HEK293 (cell line): ENCODE measurements at regions not wholly inside any gene's neighbourhood (a gene's known extent, or its start where the extent isn't known, plus 50 kb on each side); places are given as distances from the start of the nearest gene placed in this dataset.

ENCODE experiments used
- CTCF ChIA-PET: fragments of 350-600 bp; formaldehyde crosslinking; extraction: SDS; loops from one replicate; lab custom pipeline; 2021; ENCODE audit warnings: antibody characterized with exemption; lab: Yijun Ruan, JAX
- POLR2A ChIA-PET: fragments of 300-600 bp; formaldehyde crosslinking; extraction: SDS; loops from one replicate; lab custom pipeline; 2020; ENCODE audit warnings: antibody characterized with exemption, inconsistent platforms; lab: Yijun Ruan, JAX
- H3K27ac ChIP-seq: fragments of 200-500 bp; sonication (Bioruptor generic); 2 replicates; pipeline ENCODE4 v1.5.1; 2014; ENCODE audit warnings: low read depth, low read length, control low read depth, inconsistent platforms; ENCODE audit errors: extremely low read depth
- H3K36me3 ChIP-seq, 2 experiments: fragments of 200-500 bp in 1 of 2; sonication (Bioruptor generic) in 1 of 2; 1 replicate in 1 of 2; 2 replicates in 1 of 2; pipeline ENCODE4 v1.5.1; 2014 to 2017; ENCODE audit warnings: inconsistent platforms in 2 of 2, low read length in 2 of 2; ENCODE audit not compliant: control insufficient read depth in 2 of 2, insufficient read depth in 1 of 2
- H3K4me1 ChIP-seq: fragments of 200-500 bp; sonication (Bioruptor generic); 2 replicates; pipeline ENCODE4 v1.5.1; 2014; ENCODE audit warnings: mild to moderate bottlenecking, low read length, inconsistent platforms; ENCODE audit not compliant: control insufficient read depth, insufficient read depth
- H3K4me3 ChIP-seq: 2 replicates; pipeline ENCODE4 v1.5.1; 2011; ENCODE audit warnings: low read depth, mild to moderate bottlenecking, control low read depth, low read length, moderate library complexity
- H3K9me3 ChIP-seq: fragments of 200-500 bp; sonication (Bioruptor generic); 2 replicates; pipeline ENCODE4 v1.5.1; 2014; ENCODE audit warnings: low read depth, low read length, inconsistent platforms; ENCODE audit not compliant: control insufficient read depth, insufficient read depth
- CTCF ChIP-seq: fragments of 450-650 bp; formaldehyde crosslinking; IDR thresholded peaks from 2 replicates; pipeline ENCODE4 v1.5.1; 2016; ENCODE audit warnings: missing biosample characterization, missing genetic modification characterization
- IKZF3 ChIP-seq: fragments of 450-650 bp; IDR thresholded peaks from 2 replicates; pipeline ENCODE4 v1.5.0; 2018; ENCODE audit warnings: missing biosample characterization, mild to moderate bottlenecking, missing genetic modification characterization, moderate library complexity
- OVOL3 ChIP-seq: fragments of 450-650 bp; formaldehyde crosslinking; IDR thresholded peaks from 2 replicates; pipeline ENCODE4 v1.5.1; 2016; ENCODE audit warnings: missing biosample characterization, missing genetic modification characterization
- PRDM2 ChIP-seq: fragments of 450-650 bp; formaldehyde crosslinking; IDR thresholded peaks from 2 replicates; pipeline ENCODE4 v1.5.1; 2016; ENCODE audit warnings: missing biosample characterization, missing genetic modification characterization, borderline replicate concordance
- SALL2 ChIP-seq: fragments of 450-650 bp; formaldehyde crosslinking; IDR thresholded peaks from 2 replicates; pipeline ENCODE4 v1.5.0; 2017; ENCODE audit warnings: missing biosample characterization, mild to moderate bottlenecking, missing genetic modification characterization, borderline replicate concordance
- SCRT1 ChIP-seq: fragments of 450-650 bp; formaldehyde crosslinking; IDR thresholded peaks from 2 replicates; pipeline ENCODE4 v1.5.1; 2016; ENCODE audit warnings: missing biosample characterization, missing genetic modification characterization, borderline replicate concordance
- SP7 ChIP-seq: fragments of 450-650 bp; formaldehyde crosslinking; IDR thresholded peaks from 2 replicates; pipeline ENCODE4 v1.5.1; 2016; ENCODE audit warnings: missing biosample characterization, missing genetic modification characterization
- ZBTB11 ChIP-seq: fragments of 450-650 bp; formaldehyde crosslinking; conservative IDR thresholded peaks from 2 replicates; pipeline ENCODE4 v1.5.1; 2016; ENCODE audit warnings: low read depth, missing biosample characterization, missing genetic modification characterization
- ZNF10 ChIP-seq: fragments of 450-650 bp; formaldehyde crosslinking; IDR thresholded peaks from 2 replicates; pipeline ENCODE4 v1.5.1; 2017; ENCODE audit warnings: missing biosample characterization, missing genetic modification characterization
- ZNF248 ChIP-seq: fragments of 450-650 bp; formaldehyde crosslinking; IDR thresholded peaks from 2 replicates; pipeline ENCODE4 v1.5.1; 2017; ENCODE audit warnings: missing biosample characterization, missing genetic modification characterization
- ZNF266 ChIP-seq: fragments of 450-650 bp; formaldehyde crosslinking; IDR thresholded peaks from 2 replicates; pipeline ENCODE4 v1.5.1; 2016; ENCODE audit warnings: missing biosample characterization, missing genetic modification characterization, low read depth
- ZNF280C ChIP-seq: fragments of 450-650 bp; formaldehyde crosslinking; IDR thresholded peaks from 2 replicates; pipeline ENCODE4 v1.5.1; 2016; ENCODE audit warnings: missing biosample characterization, missing genetic modification characterization
- ZNF292 ChIP-seq: fragments of 450-650 bp; formaldehyde crosslinking; IDR thresholded peaks from 2 replicates; pipeline ENCODE4 v1.5.1; 2016; ENCODE audit warnings: low read depth, missing biosample characterization, missing genetic modification characterization, borderline replicate concordance
- ZNF302 ChIP-seq: fragments of 450-650 bp; formaldehyde crosslinking; IDR thresholded peaks from 2 replicates; pipeline ENCODE4 v1.5.1; 2016; ENCODE audit warnings: missing biosample characterization, missing genetic modification characterization, low read depth
- ZNF324 ChIP-seq: fragments of 450-650 bp; formaldehyde crosslinking; IDR thresholded peaks from 2 replicates; pipeline ENCODE4 v1.5.1; 2016; ENCODE audit warnings: missing biosample characterization, missing genetic modification characterization
- ZNF501 ChIP-seq: fragments of 450-650 bp; formaldehyde crosslinking; IDR thresholded peaks from 2 replicates; pipeline ENCODE4 v1.5.1; 2016; ENCODE audit warnings: missing biosample characterization, missing genetic modification characterization
- ZNF585B ChIP-seq: fragments of 450-650 bp; formaldehyde crosslinking; IDR thresholded peaks from 2 replicates; pipeline ENCODE4 v1.5.1; 2016; ENCODE audit warnings: missing biosample characterization, missing genetic modification characterization
- ZNF621 ChIP-seq: fragments of 450-650 bp; formaldehyde crosslinking; IDR thresholded peaks from 2 replicates; pipeline ENCODE4 v1.5.1; 2017; ENCODE audit warnings: missing biosample characterization, missing genetic modification characterization
- ZNF624 ChIP-seq: fragments of 450-650 bp; formaldehyde crosslinking; IDR thresholded peaks from 2 replicates; pipeline ENCODE4 v1.5.1; 2017; ENCODE audit warnings: missing biosample characterization, missing genetic modification characterization
- ZNF639 ChIP-seq: fragments of 450-650 bp; formaldehyde crosslinking; IDR thresholded peaks from 2 replicates; pipeline ENCODE4 v1.5.1; 2016; ENCODE audit warnings: missing biosample characterization, missing genetic modification characterization
- ZNF707 ChIP-seq: fragments of 450-650 bp; formaldehyde crosslinking; IDR thresholded peaks from 2 replicates; pipeline ENCODE4 v1.5.1; 2016; ENCODE audit warnings: missing biosample characterization, missing genetic modification characterization

- ChIA-PET CTCF (interaction anchor here (0.5 to 5.7 kb wide), 47 partner anchors 13 to 733 kb away, joined by 3 to 85 read pairs (median 4); no protein-coding TSS in a partner anchor), POLR2A (interaction anchor here (0.6 kb wide), 1 partner anchor 58 kb away, joined by 3 read pairs; no protein-coding TSS in a partner anchor)
- no peaks in the 10 kb centered on the region for H3K36me3 ChIP-seq
- peak overlapping the region; percentile 61 for H3K27ac ChIP-seq
- peaks cover 11% of the 10 kb centered on the region; the same call in 1 of the 2 replicates for H3K4me1 ChIP-seq
- no peak overlapping the region for H3K4me3 ChIP-seq
- no peaks in the 10 kb centered on the region for H3K9me3 ChIP-seq
- TF ChIP-seq ZNF639 (tag by site-specific recombination) (no peak), ZNF10 (tag by site-specific recombination) (no peak), SCRT1 (no peak), ZNF302 (no peak), OVOL3 (tag by site-specific recombination) (0 out of 2 replicates have a peak, but pooled peaks have one; percentile 29), ZNF266 (no peak), ZBTB11 (no peak), CTCF (tag by site-specific recombination) (no peak), PRDM2 (tag by site-specific recombination) (no peak), IKZF3 (tag by site-specific recombination) (peak; percentile 60), ZNF324 (no peak), ZNF585B (no peak), ZNF280C (tag by site-specific recombination) (no peak), ZNF624 (tag by site-specific recombination) (no peak), ZNF707 (tag by site-specific recombination) (no peak), SP7 (tag by site-specific recombination) (peak; percentile 90), ZNF292 (tag by site-specific recombination) (no peak), ZNF621 (no peak), ZNF248 (tag by site-specific recombination) (no peak), SALL2 (tag by site-specific recombination) (no peak), ZNF501 (tag by site-specific recombination) (no peak)
Measured at GRCh38 chr6:54718541-54719023, 128.0 kb upstream of the FAM83B start.
